ENCODE measurements at regions not wholly inside any gene's neighbourhood (a gene's known extent, or its start where the extent isn't known, plus 50 kb on each side); places are given as distances from the start of the nearest gene placed in this dataset.
A peak's percentile ranks its signal among the peaks of the same experiment; 100 is the strongest.

DNA sequence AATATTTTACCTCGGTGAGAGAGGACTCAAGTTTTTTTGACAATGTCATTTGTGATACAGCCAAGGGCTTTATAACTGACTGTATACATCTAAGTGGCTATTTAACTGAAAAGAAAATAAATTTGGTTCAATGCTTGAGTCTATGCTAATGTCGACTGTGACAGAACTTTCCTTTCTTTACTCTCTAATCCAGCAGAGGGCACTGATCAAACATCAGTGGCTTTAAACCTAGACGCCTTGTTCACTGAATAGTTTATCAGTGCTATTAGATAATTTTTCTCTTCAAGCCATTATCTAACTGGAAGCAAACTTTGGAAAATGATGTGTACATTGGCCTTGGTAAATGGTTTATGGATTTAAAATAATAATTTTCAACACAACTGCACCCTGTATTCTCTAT lies 285.1 kb downstream of the CHL1 start:
- peaks cover 56% of the 10 kb centered on the region for H3K9me3 Mint-ChIP-seq
- no peak for DNase-seq
- no peaks in the 10 kb centered on the region for H3K4me1 Mint-ChIP-seq (ENCODE audit: low read depth)
- H3K27me3 Mint-ChIP-seq (ENCODE audit: insufficient read depth): peaks cover 2% of the 10 kb centered on the region; the same call in 1 of the 2 replicates
- H3K36me3 Mint-ChIP-seq (ENCODE audit: low read depth): no peaks in the 10 kb centered on the region; the same call in 1 of the 2 replicates
- H3K4me3 Mint-ChIP-seq: no peak overlapping the region
- TF ChIP-seq, protein P1, sequence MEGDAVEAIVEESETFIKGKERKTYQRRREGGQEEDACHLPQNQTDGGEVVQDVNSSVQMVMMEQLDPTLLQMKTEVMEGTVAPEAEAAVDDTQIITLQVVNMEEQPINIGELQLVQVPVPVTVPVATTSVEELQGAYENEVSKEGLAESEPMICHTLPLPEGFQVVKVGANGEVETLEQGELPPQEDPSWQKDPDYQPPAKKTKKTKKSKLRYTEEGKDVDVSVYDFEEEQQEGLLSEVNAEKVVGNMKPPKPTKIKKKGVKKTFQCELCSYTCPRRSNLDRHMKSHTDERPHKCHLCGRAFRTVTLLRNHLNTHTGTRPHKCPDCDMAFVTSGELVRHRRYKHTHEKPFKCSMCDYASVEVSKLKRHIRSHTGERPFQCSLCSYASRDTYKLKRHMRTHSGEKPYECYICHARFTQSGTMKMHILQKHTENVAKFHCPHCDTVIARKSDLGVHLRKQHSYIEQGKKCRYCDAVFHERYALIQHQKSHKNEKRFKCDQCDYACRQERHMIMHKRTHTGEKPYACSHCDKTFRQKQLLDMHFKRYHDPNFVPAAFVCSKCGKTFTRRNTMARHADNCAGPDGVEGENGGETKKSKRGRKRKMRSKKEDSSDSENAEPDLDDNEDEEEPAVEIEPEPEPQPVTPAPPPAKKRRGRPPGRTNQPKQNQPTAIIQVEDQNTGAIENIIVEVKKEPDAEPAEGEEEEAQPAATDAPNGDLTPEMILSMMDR (IDR thresholded peaks at IDR 0.05): peak; percentile 22; the same call in 1 of the 2 replicates
- no peak overlapping the region for H3K27ac Mint-ChIP-seq

DNA sequence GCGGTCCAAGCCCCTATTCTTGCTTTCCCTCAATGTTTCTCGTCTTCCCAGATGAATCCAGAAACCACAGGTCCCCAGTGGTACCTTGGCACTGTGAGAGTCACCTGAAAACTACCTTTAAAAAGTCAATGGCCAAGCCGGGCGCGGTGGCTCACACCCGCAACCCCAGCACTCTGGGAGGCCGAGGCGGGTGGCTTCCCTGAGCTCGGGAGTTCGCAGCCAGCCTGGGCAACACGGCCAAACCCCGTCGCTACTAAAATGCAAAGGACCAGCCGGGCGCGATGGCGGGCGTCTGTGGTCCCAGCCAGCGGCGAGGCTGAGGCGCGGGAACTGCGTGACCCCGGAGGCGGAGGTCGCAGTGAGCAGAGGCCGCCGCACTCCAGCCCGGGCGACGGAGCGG lies 285.9 kb downstream of the CHL1 start:
- Mint-ChIP-seq H3K27ac (no peak overlapping the region), H3K4me3 (no peak overlapping the region), H3K27me3 (ENCODE audit: insufficient read depth) (peaks cover 2% of the 10 kb centered on the region; the same call in 1 of the 2 replicates), H3K4me1 (ENCODE audit: low read depth) (no peaks in the 10 kb centered on the region), H3K9me3 (peaks cover 56% of the 10 kb centered on the region), H3K36me3 (ENCODE audit: low read depth) (no peaks in the 10 kb centered on the region; the same call in 1 of the 2 replicates)
- DNase-seq: no peak
- TF ChIP-seq, protein P1 (IDR thresholded peaks at IDR 0.05): no peak

DNA sequence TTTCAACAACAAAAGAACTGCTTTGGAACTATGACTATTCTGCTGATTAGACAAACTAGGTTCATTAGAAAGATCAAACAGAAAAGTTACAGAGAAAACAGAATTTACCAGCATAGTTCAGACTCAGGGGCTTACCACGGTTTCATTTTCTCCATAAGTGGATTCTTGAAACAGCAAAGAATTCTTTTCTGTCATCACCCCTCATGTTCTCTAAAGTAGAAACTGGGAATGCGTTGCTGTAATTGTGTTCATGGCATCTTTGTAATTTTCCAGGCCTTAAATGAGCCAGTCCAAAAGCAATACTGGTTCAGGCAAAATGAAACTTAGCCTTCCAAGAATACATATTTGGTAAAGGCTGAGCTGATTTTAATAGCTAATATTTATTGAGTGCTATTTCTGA lies 287.8 kb downstream of the CHL1 start:
- Mint-ChIP-seq H3K36me3 (ENCODE audit: low read depth) (no peaks in the 10 kb centered on the region), H3K4me3 (no peak overlapping the region), H3K4me1 (ENCODE audit: low read depth) (no peaks in the 10 kb centered on the region), H3K27me3 (ENCODE audit: insufficient read depth) (peaks cover 2% of the 10 kb centered on the region; the same call in 1 of the 2 replicates), H3K27ac (no peak overlapping the region), H3K9me3 (peaks cover 47% of the 10 kb centered on the region)
- TF ChIP-seq, protein P1 (IDR thresholded peaks at IDR 0.05): no peak
- no peak for DNase-seq

DNA sequence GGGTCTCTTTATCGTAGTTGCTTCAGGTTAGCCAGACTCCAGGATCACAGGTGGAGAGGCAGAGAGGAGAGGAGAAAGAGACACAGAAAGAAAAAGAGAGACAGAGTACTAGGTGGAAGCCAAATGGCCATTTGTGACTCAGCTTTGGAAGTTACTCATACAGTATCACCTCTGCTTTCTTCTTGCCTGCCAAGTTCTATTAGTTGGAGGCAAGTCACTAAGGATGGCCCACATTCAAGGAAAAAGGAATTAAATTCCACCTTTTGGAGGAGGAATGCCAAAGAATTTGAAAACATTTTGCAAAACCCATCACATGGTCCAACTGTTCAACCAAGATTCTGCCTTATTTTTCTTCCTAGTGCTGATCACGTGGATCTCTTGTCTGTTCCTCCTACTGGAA lies 291.1 kb downstream of the CHL1 start:
- TF ChIP-seq, protein P1 (IDR thresholded peaks at IDR 0.05): no peak
- Mint-ChIP-seq H3K27ac (no peak overlapping the region), H3K4me1 (ENCODE audit: low read depth) (no peaks in the 10 kb centered on the region), H3K36me3 (ENCODE audit: low read depth) (no peaks in the 10 kb centered on the region), H3K27me3 (ENCODE audit: insufficient read depth) (peaks cover 2% of the 10 kb centered on the region; the same call in 1 of the 2 replicates), H3K4me3 (no peak overlapping the region), H3K9me3 (peaks cover 42% of the 10 kb centered on the region)
- DNase-seq: no peak

DNA sequence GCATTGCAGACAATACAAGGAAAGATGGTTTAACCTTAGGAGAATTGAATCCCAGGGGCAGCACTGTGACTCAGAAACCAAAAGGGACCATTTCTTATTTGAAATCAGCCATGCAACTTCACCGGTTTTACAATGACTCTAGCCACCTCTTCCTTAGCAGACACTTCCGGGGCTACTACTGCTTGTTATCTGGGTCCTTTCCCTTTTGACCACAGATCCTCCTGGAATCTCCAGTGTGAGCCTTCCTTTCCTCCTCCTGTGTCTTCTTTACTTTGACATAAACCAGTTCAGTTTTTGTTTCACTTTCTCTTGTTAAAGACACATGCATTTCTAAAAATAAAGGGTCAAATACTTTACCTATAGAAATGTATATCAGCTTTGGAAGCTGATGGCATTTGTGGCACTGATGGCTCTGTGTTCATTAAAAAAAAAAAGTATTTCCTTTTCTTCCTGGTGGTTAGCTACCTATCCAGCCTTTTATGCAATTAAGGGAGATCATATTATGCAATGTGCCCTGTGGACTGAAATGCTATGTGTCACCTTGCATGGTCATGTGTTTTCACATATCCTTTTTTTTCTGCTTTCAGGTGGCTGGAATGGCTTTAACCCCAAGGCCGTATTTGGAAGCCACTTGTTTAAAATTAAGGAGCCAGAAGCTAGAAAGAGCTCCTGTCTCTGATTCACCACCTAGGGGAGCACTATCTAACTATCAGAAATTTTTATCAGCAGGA lies 296.2 kb downstream of the CHL1 start:
- Mint-ChIP-seq H3K9me3 (peaks cover 31% of the 10 kb centered on the region), H3K36me3 (ENCODE audit: low read depth) (no peaks in the 10 kb centered on the region), H3K4me3 (no peak overlapping the region), H3K27me3 (ENCODE audit: insufficient read depth) (no peaks in the 10 kb centered on the region), H3K4me1 (ENCODE audit: low read depth) (no peaks in the 10 kb centered on the region), H3K27ac (no peak overlapping the region)
- TF ChIP-seq, protein P1 (IDR thresholded peaks at IDR 0.05): no peak
- DNase-seq: no peak

Data from HFFc6 (cell line).